ENCODE measurements at regions not wholly inside any gene's neighbourhood (a gene's known extent, or its start where the extent isn't known, plus 50 kb on each side); places are given as distances from the start of the nearest gene placed in this dataset.
"Not testable (repeated sequence)": the region's sequence is repeated elsewhere in the genome, so short reads cannot be mapped to it uniquely, and the experiment has no call there.

DNA sequence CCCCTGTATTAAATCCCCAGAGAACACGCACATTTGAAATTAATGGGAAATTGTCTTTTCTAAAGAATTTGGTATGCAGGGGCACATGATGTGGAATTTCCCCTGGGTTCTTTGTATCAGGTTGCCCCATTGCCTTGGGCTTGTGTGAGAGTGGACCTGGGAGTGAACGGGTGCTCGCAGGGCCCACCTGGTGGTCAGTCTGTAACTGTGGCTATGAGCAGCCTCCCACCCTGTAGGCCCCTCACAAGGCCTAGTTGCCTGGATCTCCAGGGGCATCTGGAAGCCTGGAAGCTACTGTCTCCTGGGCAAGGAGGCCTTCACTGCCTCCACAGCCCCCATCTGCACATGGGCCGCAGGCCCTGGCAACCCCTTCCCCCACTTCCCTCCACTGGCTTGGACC, 96.7 kb downstream of the SLC25A47 start:
- DNase-seq (ENCODE audit: low read depth in 3 of 3): no peak

DNA sequence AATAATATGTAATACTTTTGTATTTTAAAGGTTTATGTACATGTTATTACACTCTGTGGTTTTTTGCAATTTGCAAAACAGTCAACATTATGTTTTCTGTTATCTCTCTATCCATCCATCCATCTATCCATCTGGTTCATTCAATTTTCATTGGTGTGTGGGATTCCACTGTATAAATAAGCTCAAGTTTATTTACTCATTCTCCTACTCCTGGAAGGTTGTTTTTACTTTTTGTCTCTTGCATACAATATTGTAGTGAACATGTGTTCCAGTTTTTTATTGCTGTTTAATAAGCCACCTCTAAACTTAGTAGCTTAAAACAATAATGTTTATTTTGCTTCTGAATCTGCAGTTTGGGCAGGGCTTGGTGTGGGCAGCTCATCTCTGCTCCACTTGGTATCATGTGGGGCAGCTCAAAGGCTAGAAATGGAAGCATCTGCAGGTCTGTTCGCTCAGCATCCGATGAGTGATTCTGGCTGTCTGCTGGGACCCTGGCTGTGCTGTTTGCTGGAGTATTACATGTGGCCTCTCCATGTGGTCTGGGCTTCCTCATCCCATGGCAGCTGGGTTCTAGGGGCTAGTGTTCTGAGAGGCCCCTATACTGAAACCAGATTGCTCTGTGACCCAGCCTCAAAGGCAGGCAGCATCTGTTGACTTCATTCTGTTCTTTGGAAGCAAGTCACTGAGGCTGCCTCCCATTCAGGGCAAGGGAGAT, 98.8 kb downstream of the SLC25A47 start:
- DNase-seq (ENCODE audit: low read depth in 3 of 3): no peak

DNA sequence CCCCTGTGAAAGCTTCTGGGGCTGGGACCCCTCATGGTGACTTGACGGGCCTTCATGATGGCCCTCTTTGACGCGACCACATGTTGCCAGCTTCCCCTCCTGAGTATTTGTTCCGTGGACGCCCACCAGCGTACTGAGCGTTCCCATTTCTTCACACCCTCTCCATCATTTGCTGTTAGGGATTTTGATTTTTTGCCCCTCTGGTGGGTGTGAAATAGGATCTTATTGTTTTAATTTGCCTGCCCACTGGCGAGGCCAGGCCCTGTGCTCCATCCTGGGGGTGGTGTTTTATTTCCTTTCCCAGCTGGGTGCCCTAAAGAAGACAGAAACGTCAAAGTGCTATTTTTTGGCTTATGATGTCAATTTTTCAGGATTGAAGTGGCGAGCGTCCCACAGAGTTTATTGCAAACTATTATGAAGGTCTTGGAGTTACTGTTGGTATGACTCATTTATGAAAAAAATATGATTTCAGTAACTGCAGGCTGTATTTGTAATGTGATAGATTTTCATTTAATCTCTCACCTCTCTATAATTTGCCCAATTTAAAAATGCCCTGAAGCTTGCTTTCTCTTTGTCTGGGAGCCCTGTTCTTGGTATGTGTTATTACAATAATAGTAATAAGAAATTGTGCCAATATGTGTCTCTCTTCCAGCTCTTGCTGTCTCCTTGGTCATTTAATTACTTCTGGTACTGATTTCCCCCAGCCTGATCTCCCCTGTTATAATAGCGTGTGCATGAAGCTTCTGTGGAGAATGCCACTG, 99.6 kb downstream of the SLC25A47 start:
- no peak for DNase-seq (ENCODE audit: low read depth in 3 of 3)

DNA sequence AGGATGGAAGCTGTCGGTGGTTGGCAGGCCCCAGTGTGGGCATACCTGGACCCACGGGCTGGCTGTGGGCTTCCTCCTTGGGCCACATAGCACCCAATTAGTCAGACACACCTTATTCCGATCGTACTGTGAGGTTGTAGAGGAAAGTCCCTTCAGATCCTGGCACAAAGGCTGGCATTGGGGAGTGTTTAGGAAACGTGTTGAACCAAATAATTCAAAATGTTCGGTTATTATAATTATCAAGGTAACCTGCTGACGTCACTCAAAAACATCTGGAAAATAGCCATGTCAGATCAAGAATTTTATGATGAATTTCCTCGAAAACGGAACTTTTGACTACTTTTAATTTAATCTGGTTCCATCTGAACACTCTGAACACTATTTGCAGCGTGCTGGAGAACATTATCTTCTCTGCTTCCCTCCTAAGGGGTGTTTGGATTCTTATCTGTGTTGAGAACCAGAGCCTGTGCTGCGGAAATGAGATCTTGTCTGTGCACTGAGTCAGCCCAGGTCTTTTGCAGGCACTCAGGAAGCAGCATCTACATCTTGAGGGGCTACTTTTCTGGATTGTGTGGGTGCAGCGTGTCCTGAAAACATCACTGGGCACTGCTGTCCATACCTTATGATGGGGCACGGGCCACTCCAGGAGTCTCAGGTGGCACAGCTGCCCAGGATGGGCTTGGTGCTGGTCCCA, 100.3 kb downstream of the SLC25A47 start:
- no peak for DNase-seq (ENCODE audit: low read depth in 3 of 3)

DNA sequence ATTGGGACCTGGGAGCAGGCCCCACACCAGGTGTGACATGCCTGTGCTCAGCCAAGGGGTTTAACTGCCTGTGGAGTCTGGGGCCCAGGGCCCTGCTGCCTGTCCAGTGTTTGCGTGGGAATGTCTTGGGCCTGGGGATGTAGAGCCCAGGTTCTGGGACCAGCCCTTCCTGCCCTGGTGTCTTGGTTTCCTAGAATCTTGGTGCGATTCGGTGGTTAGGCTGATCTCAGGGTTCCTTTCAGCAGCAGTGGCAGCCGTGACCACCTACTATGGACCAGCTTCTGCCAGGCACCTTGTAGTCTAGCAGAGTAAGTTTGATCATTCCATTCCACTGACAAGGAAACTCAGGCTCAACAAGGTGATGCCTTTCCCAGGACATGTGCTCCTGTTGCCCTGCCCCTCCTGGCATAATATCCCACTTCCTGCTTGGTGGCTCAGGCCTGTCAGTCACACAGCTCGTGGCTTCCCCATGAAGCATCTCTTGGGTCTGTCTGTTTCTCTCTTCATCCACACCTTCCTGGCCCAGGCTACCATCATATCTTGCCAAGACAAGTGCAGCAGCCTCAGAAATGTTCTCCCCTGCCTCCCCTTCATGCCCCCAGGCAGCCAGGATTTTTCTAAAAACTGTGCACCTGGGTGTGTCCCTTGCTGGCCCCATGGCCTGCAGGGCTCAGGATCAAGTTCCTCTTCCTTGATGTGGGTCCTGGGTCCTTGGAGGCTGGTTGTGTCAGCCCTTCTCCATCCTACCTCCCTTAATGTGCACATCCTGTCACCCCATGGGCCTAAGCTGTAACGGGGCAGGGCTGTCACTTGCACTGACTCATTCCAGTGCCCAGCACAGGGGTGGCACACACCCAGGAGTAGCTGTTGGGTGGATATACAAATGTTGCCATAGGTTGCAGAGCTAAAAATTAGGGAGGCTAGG, 101.6 kb downstream of the SLC25A47 start:
- no peak for DNase-seq (ENCODE audit: low read depth in 3 of 3)

DNA sequence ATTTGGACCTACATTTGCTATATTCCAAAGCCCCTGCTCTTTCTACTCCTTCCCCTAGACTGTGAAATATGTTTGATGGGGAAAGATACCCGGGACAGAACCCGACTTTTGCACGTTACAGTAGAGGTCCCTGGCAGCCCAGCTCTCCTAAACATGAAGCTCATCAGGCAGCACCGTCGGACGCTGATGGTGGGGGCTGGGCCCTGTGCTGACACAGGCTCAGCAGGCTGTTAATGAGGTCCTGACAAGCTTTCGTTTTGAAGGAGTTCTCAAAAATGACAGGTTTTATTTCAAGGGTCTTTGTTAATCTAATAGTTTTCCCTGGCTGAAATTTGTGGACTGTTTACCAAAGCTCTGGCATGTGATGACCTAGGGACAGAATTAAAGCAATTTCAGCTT, 102.3 kb downstream of the SLC25A47 start:
- no peak for DNase-seq (ENCODE audit: low read depth in 3 of 3)

- DNase-seq (ENCODE audit: low read depth in 3 of 3): no peak
Measured at GRCh38 chr14:100426314-100426713, 103.2 kb downstream of the SLC25A47 start.

DNA sequence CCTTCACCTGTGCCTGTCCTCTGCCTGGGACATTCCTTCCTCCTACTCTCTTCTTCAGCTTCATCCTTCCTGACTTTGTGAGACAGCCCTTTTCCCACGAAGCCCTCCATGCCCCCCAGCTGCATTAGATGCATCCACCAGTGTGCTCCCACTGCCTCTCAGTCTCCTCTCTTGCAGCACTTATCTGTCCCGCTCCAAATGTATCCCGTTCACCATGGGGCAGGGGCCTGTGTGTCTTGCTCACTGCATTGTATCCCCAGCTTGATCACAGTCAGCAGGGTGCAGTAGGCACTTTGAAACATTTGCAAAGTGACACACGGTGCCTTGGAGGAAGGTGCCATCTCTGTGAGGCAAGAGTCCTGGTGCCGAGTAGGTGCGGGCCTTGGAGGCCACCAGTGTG, 104.0 kb downstream of the SLC25A47 start:
- DNase-seq (ENCODE audit: low read depth in 3 of 3): no peak

DNA sequence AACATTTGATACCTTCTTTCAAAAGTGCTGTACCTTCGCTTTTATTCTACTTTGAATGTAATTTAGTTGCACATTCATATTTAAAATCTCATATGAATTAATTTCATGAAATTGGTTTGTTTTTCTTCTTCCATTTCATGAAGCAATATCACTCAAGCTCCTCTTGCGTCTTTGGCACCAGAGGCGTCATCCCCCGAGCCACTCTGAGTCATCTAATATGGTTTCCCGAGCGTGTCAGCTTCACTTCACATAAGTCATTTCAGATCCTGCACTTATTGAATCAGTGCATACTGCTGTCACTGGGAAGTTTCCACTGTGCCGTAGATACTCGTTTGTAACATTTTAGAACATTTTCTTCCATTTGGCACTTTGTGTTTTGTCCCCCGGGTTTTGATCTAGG, 105.6 kb downstream of the SLC25A47 start:
- DNase-seq (ENCODE audit: low read depth in 3 of 3): no peak

GRCh38 chr14:100429537-100429936, 106.4 kb downstream of the SLC25A47 start:
- no peak for DNase-seq (ENCODE audit: low read depth in 3 of 3)

DNA sequence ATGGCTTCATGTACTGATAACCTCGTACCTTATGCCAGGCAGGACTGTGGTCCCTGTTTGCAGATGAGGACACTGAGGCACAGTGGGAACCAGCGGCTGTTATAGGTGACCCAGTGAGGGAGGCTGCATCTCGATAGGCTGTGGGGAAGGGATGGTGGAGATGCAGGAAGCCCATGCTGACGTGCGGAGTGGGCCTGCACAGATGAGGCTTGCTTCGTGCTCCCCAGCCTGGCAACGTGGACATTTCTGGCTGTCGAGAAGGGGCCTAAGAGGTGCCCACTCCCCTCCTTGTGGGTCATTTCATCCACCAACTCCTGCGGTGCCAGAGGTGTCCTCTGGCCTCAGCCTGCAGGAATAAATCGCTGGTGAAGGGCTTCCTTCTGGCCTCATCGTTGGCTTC, 107.4 kb downstream of the SLC25A47 start:
- no peak for DNase-seq (ENCODE audit: low read depth in 3 of 3)

- DNase-seq (ENCODE audit: low read depth in 3 of 3): not testable (repeated sequence)
Measured at GRCh38 chr14:100431461-100431860, 108.3 kb downstream of the SLC25A47 start.

GRCh38 chr14:100432652-100433427, 109.7 kb downstream of the SLC25A47 start:
- DNase-seq (ENCODE audit: low read depth in 3 of 3): no peak

DNA sequence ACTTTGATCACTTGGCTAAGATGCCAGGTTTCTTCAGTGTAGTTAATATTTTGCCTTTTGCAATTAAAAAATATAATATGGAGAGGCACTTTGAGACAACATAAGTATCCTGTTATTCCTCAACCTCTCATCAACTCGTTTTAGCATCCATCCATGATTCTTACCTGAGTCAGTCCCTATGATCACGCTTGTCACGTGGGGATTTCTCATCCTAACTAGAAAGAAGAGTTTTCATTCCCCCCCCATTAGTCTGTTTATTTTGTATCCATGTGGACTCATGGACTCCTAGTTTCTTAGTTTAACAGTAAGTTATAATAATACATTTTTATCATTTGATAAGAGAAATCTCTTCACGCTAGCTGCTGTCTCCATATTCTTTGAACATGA, 110.3 kb downstream of the SLC25A47 start:
- DNase-seq (ENCODE audit: low read depth in 3 of 3): no peak

DNA sequence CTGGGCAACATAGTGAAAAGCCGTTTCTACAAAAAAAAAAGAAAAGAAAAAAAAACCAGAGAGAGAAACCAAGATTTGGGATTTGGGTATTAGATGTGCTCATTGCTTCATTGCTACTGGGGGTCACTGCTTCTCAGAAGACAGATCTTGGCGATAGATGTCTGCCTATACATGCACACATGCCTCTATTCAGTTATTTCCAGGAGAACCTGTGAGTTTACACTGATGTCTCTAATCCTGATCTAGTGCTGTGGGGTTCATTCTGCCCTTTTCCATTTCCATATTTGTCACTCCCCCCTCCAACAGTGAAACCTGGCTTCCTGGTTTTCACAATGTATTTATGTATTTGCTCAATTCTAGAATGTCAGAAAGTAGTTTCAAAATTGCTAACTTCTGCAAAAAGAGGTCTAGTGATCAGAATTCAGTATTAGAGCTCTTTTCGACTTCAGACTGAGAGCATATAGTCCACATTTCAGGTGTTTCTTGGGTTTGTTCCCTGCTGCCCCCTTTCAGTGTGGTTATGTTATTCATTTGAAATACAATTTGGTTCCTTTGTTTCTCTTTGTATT, 111.0 kb downstream of the SLC25A47 start:
- DNase-seq (ENCODE audit: low read depth in 3 of 3): no peak

DNA sequence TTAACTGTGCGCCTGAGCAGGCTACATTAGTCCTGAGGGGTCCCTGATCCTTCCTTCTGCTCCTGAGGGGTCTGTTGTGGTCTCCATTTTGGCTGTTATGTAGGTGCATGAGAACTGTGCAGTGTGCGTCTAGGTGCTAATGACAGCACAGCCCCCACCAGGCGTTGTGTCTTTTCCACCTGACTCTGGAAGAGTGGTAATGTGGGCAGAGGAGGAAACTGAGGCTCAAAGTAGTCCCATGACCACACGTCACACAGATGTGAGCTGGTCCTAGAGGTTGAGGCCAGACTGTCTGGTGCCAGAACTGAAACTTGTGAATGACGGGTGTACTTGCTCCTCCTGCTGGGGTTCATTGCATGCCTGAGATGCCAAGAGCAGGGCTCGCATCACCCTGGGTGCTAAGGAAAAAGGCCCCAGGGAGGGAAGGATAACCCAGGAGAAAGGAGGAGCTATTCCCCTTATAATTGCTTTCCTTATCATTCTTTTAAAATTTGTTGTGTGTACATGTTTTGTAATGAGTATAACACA, 111.8 kb downstream of the SLC25A47 start:
- DNase-seq (ENCODE audit: low read depth in 3 of 3): no peak

DNA sequence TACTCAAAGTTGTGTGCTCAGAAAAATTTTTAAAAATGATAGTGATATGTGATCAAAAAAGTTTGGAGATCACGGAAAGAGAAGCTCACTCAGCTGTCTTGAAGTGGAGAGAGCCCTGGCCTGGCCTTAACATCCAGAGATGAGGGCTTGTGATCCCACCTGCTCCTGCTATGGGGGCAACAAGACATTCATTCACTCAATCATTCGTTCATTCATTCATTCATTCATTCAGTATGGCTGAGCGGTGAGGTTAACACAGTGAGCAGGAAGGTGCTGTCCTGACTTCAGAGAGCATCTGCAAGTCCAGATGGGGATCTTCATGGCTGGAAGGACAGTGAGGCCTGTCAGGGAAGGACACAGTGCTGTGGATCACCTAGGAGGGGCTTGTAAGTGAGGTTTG, 112.3 kb downstream of the SLC25A47 start:
- no peak for DNase-seq (ENCODE audit: low read depth in 3 of 3)

DNA sequence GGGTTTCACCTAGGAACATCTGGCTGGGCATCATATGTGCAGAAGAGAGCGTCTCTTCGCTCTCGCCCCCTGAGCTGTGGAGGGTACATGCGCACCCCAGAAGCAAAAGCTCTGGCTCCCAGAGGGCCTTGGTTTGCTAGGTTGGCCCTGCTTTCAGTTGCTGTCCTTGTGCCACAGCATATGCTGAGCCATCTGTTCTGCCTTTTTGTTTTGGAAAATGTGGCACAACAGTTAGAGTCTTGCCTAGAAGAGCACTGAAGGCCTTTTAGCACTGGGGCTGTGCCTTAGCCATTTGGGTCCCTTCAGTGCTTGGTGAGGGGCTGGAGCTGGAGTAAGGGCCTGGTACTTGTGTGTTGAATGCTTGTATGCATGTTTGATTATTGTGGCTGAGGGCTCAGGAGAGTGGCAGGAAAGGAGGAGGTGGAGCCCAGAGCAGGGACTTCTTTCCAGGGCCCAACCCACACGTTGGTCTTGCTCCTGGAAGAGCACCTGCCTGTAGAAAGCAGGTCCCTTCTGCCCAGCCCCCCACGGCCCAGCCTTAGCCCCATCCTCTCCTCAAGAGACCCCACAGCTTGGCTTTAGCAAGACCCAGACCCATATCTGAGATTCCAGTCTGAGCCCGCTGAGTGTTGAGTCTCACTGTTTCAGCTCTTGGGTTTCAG, 113.7 kb downstream of the SLC25A47 start:
- no peak for DNase-seq (ENCODE audit: low read depth in 3 of 3)

GRCh38 chr14:100438271-100438670, 115.1 kb downstream of the SLC25A47 start:
- no peak for DNase-seq (ENCODE audit: low read depth in 3 of 3)

Data from stimulated activated CD4-positive, alpha-beta T cell treated with anti-CD3 and anti-CD28 coated beads, TNF-alpha, amount 100 ng/mL, for 48 hours (primary cell).